ENCODE measurements at regions not wholly inside any gene's neighbourhood (a gene's known extent, or its start where the extent isn't known, plus 50 kb on each side); places are given as distances from the start of the nearest gene placed in this dataset.

- no peak for DNase-seq (ENCODE audit: low spot score)
Measured at GRCh38 chr12:92554158-92555073, 148.4 kb upstream of the PLEKHG7 start.

GRCh38 chr12:92553389-92553788, 149.4 kb upstream of the PLEKHG7 start:
- DNase-seq (ENCODE audit: low spot score): no peak

GRCh38 chr12:92552412-92553108, 150.2 kb upstream of the PLEKHG7 start:
- DNase-seq (ENCODE audit: low spot score): no peak

- no peak for DNase-seq (ENCODE audit: low spot score)
Measured at GRCh38 chr12:92551853-92552397, 150.9 kb upstream of the PLEKHG7 start.

- DNase-seq (ENCODE audit: low spot score): no peak
Measured at GRCh38 chr12:92551210-92551609, 151.6 kb upstream of the PLEKHG7 start.

- no peak for DNase-seq (ENCODE audit: low spot score)
Measured at GRCh38 chr12:92550661-92551060, 152.1 kb upstream of the PLEKHG7 start.

- DNase-seq (ENCODE audit: low spot score): no peak
Measured at GRCh38 chr12:92550254-92550653, 152.5 kb upstream of the PLEKHG7 start.

- no peak for DNase-seq (ENCODE audit: low spot score)
Measured at GRCh38 chr12:92549516-92549915, 153.3 kb upstream of the PLEKHG7 start.

GRCh38 chr12:92547906-92548305, 154.9 kb upstream of the PLEKHG7 start:
- no peak for DNase-seq (ENCODE audit: low spot score)

- no peak for DNase-seq (ENCODE audit: low spot score)
Measured at GRCh38 chr12:92547420-92547819, 155.4 kb upstream of the PLEKHG7 start.

GRCh38 chr12:92546635-92547348, 156.0 kb upstream of the PLEKHG7 start:
- no peak for DNase-seq (ENCODE audit: low spot score)

- DNase-seq (ENCODE audit: low spot score): no peak
Measured at GRCh38 chr12:92546259-92546634, 156.5 kb upstream of the PLEKHG7 start.

GRCh38 chr12:92544322-92544721, 158.5 kb upstream of the PLEKHG7 start:
- DNase-seq (ENCODE audit: low spot score): no peak

GRCh38 chr12:92543840-92544239, 158.9 kb upstream of the PLEKHG7 start:
- DNase-seq (ENCODE audit: low spot score): no peak

GRCh38 chr12:92543359-92543758, 159.4 kb upstream of the PLEKHG7 start:
- DNase-seq (ENCODE audit: low spot score): no peak

GRCh38 chr12:92541731-92542130, 161.1 kb upstream of the PLEKHG7 start:
- no peak for DNase-seq (ENCODE audit: low spot score)

GRCh38 chr12:92540782-92541423, 161.9 kb upstream of the PLEKHG7 start:
- no peak for DNase-seq (ENCODE audit: low spot score)

GRCh38 chr12:92539976-92540781, 162.6 kb upstream of the PLEKHG7 start:
- DNase-seq (ENCODE audit: low spot score): no peak

- peak; percentile 85 for DNase-seq (ENCODE audit: low spot score)
Measured at GRCh38 chr12:92539110-92539749, 163.6 kb upstream of the PLEKHG7 start.

- DNase-seq (ENCODE audit: low spot score): no peak
Measured at GRCh38 chr12:92537290-92537960, 165.4 kb upstream of the PLEKHG7 start.

Measured in COLO829 (cell line).